SW480 (cell line): ENCODE measurements at regions not wholly inside any gene's neighbourhood (a gene's known extent, or its start where the extent isn't known, plus 50 kb on each side); places are given as distances from the start of the nearest gene placed in this dataset.
A peak's percentile ranks its signal among the peaks of the same experiment; 100 is the strongest.

ENCODE experiments used
- DNase-seq: peaks from one replicate; pipeline ENCODE4 v3.0.0-alpha.2; 2016; ENCODE audit warnings: low spot score

DNA sequence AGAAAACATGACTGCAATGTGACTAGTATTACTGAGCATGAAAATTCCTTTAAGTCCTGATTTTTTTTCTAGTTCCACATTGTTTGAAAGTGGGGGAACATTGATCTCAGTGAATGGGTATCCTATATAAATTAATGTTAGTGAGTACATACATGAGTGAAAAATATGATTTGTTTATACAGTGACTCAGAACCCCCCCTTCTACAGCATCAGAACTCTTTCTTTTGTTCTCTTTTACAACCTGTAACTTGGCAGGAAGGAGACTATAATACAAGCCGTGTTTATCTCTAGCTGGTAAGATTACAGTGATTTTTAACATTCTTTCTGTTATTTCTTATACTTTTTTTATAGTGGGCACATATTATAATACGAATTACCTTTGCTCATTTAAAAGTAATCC, 384.7 kb downstream of the PDCD6IP start:
- DNase-seq: peak; percentile 9

GRCh38 chr3:34183611-34184340, 385.3 kb downstream of the PDCD6IP start:
- DNase-seq: peak; percentile 8

- DNase-seq: no peak
Measured at GRCh38 chr3:34185301-34185700, 386.9 kb downstream of the PDCD6IP start.

- DNase-seq: no peak
Measured at GRCh38 chr3:34189133-34189532, 390.7 kb downstream of the PDCD6IP start.

DNA sequence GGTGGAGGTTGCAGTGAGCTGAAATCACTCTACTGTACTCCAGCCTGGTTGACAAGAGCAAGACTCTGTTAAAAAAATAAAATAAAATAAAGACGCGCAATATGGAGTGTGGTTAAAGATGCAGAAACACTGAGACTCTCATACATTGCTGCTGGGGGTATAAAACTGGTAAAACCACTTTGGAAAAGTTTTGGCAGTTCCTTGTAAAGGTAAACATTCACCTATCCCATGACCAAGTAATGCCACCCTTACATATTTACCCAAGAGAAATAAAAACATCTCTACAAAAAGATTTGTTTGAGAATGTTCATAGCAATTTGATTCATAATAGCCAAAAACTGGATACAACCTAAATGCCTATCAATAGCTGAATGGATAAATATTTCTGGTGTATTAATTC, 398.5 kb downstream of the PDCD6IP start:
- DNase-seq: no peak

DNA sequence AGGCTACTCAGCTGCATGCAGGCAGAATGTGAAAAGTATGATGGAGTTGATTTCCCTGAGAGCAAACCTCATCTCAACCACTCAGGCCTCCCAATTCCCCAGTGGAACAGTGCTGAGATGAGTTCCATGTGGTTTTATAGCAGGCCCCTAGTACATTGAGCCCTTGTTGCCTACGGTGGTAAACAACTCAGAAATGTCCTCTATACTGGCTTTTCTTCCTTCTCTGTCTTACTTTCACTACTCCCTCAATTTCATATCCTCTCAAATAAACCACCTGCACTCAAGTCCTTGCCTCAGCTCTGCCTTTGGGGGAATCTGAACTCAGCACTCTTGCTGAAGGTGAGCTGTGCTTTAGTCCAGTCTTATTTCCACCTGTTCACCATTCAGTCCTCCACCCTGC, 399.9 kb downstream of the PDCD6IP start:
- no peak for DNase-seq

DNA sequence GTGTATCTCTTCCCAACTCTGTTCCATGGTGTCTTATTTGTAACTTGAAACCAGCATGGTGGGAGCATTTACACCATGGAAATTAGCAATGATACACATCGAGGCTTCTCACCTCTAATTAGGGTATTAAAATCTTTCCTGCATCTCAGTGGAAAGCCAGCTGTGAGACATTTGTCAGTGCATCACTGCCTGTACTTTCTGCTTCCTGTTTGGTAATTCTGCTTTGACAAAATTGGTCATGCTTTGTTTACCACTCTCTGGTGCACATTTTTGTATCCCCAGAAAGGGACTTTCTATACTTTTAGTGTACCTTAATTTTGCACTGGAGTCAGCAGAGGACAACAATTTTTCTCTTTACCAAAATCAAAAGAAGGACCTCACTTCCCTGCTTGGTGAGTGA, 402.1 kb downstream of the PDCD6IP start:
- DNase-seq: no peak

- DNase-seq: no peak
Measured at GRCh38 chr3:34202975-34203374, 404.5 kb downstream of the PDCD6IP start.

DNA sequence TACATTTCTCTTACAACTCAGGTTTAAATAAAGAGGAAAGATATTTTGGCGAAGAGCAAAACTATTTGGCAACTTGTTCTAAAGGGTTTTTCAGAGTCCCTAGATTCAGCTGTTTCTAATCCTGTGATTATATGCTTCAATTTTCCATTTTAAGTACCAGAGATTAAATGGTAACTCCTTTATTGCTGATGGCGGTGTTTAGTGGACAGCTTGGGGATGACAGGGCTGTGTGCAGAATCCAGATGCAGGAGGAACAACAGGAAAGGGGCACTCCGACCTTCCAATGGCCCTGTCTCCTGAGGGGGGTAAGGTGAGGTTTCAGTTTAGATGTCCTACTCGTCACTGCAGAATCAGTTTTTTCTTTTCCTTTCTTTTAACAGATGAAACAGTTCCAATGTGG, 405.0 kb downstream of the PDCD6IP start:
- no peak for DNase-seq

- no peak for DNase-seq
Measured at GRCh38 chr3:34207002-34207401, 408.6 kb downstream of the PDCD6IP start.

DNA sequence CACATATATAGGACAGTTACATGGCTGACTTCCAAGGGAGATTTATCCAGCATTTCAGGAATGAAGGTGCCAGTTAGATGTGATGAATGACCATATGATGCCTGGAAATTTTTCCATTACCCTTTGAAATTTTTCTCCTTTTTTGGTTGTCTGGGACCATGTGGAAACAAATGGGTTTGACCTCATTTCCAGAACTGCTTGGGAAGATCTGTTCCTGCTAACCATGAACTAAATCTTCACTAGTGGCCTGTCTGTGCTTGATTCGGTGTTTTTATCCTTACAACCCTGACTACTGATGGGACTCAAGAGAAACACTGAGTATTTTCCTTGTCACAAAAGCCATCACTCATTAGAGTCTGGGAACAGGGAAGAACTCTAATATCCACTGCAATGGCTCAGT, 409.4 kb downstream of the PDCD6IP start:
- DNase-seq: no peak

- DNase-seq: no peak
Measured at GRCh38 chr3:34212175-34212574, 413.7 kb downstream of the PDCD6IP start.

- DNase-seq: no peak
Measured at GRCh38 chr3:34212656-34213055, 414.2 kb downstream of the PDCD6IP start.

- DNase-seq: no peak
Measured at GRCh38 chr3:34213478-34213877, 415.0 kb downstream of the PDCD6IP start.

- no peak for DNase-seq
Measured at GRCh38 chr3:34216711-34217335, 418.4 kb downstream of the PDCD6IP start.

DNA sequence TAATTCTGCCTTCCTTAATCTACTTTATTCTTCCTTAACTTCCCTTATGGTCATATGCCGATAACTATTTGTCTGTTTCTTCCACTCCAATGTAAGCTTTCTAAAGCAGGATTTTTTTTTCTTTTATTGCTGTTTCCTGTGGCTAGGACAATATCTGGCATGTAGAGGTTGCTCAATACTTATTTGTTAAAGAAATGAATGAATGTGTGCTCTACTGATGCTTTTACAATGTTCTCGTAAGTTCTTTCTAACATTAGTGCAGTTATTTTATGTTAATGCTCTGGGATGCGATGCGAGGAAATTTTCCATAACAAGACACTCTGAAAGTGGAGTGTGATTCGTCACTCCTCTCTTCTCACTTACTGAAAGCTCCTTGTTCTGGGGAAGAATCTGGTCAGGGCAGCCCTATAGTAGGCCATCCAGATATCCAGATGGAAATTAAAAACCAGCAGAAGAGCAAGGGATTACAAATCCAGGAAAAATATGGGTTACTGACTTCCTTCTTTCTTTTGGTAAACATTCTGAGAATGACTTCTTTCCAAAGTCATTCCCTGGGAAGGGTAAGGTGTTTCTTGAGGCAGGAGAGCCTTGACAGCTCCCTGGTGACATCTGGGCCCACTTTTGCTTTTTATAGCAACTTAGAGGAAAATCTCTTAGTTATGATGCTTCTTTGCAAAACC, 420.4 kb downstream of the PDCD6IP start:
- no peak for DNase-seq

GRCh38 chr3:34219556-34219955, 421.1 kb downstream of the PDCD6IP start:
- DNase-seq: no peak

GRCh38 chr3:34225821-34226366, 427.5 kb downstream of the PDCD6IP start:
- no peak for DNase-seq

- DNase-seq: no peak
Measured at GRCh38 chr3:34229876-34230275, 431.4 kb downstream of the PDCD6IP start.

- no peak for DNase-seq
Measured at GRCh38 chr3:34235096-34235495, 436.7 kb downstream of the PDCD6IP start.

GRCh38 chr3:34237946-34238345, 439.5 kb downstream of the PDCD6IP start:
- DNase-seq: no peak

DNA sequence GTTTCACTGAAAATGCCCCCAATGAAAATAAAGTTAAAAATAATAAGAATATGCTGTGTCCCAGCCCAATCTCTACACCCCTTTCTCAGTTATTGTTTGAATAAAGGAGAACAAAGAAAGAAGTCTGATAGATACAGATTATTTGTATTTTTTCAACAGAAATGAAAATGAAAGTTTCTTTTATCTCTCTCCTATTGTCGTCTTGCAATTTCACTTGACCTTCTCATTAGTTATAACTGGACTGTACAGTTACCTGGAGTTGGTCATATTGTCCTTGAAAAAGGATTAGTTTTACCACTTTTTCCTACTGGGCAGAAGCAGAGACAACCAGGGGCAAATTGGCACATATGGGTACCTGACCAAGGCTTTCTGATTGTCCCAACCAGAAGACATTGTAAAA, 440.0 kb downstream of the PDCD6IP start:
- DNase-seq: no peak

DNA sequence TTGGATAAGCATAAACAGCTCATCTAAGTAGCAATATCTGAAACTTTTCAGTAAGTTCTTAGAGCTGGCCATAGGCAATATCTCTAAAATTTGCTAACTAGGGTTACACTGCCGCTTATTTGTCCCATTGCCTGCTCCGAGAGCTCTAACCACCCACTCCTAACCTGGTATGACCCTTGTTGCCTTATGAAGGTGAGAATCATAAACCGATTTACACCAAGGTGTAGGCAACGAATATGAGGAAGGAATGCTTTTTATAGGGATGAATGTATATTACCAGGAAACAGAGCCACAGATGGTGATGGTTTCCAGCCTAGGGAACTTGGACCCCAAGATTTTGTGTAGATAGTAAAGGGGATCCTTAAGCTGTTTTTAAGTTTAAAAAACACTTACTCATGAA, 440.9 kb downstream of the PDCD6IP start:
- no peak for DNase-seq
